ENCODE measurements at regions not wholly inside any gene's neighbourhood (a gene's known extent, or its start where the extent isn't known, plus 50 kb on each side); places are given as distances from the start of the nearest gene placed in this dataset.

GRCh38 chr13:70384156-70384555 is 275.9 kb upstream of the KLHL1 start:
- no peak for DNase-seq (ENCODE audit: low spot score)

- DNase-seq (ENCODE audit: low spot score), result no peak
Observed at GRCh38 chr13:70380809-70381208, 272.6 kb upstream of the KLHL1 start.

GRCh38 chr13:70375718-70376117 is 267.5 kb upstream of the KLHL1 start:
- DNase-seq (ENCODE audit: low spot score), result no peak

- no peak for DNase-seq (ENCODE audit: low spot score)
Observed at GRCh38 chr13:70370924-70371323, 262.7 kb upstream of the KLHL1 start.

- DNase-seq (ENCODE audit: low spot score), result no peak
Observed at GRCh38 chr13:70366720-70367119, 258.5 kb upstream of the KLHL1 start.

GRCh38 chr13:70363991-70364390 is 255.7 kb upstream of the KLHL1 start:
- DNase-seq (ENCODE audit: low spot score), result no peak

DNA sequence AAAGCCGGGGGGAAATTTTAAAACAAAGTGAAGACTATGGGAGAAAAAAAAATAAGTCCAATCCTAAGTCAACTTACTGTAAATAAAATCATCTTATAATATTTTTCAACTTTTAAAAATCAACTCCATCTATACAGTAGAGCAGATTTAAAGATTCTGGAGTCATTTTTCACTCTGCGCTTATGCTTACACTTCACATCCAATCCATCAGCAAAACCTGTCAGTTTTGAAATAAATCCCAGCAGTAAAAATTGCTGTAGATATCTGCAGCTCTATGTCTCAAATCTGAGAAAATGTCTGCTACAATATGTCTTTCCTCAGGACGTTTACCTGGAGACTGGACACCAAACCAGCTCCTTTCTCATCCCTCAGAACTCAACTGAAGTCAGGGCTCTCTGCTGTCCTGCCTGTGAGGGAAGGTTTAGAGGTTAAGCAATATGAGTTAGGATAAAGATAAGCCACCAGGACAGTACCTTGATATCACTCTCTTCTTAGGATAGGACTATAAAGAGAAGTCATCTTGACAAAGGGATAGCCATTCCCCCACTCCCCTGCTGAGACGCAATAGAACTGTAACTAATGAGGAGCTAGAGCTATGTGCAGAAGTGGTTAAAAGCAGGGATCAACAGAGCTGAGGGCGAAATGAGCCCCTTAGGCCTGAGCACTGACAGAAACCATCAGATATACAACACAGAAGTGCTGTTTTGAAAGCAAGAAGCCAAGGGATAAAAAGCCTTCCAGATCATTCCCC is 254.7 kb upstream of the KLHL1 start:
- no peak for DNase-seq (ENCODE audit: low spot score)

DNA sequence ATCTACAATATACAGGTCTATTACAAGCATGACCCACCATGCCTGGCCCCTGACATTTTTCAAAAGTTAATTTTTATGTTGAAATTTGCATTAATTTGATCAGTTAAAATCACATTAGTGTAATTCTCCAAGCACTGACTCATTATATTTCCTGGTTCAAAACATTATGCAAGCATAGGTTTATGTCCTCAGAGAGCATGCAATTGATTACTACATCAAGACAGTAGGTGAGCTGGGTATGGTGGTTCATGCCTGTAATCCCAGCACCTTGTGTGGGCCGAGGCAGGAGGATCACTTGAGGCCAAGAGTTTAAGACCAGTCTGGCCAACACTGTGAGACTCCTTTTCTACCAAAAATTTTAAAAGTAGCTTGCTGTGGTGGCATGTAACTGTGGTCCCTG is 248.8 kb upstream of the KLHL1 start:
- DNase-seq (ENCODE audit: low spot score), result no peak

DNA sequence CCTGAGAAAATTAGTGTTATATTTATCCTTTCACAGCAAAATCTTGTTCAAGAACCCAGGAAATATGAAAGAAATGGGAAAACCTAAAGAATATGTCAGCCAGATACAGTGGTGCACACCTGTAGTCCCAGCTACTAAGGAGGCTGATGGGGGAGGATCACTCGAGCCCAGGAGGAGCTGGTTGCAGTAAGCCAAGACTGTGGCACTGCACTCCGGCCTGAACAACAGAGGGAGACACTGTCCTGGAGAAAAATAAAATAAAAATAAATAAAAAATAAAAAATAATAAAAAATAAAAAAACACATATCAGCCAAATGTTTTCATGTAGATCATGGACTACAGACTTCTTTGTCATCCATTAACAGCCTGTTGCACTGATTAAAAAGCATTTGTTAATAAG is 244.8 kb upstream of the KLHL1 start:
- no peak for DNase-seq (ENCODE audit: low spot score)

GRCh38 chr13:70347947-70348620 is 239.8 kb upstream of the KLHL1 start:
- DNase-seq (ENCODE audit: low spot score), result no peak

DNA sequence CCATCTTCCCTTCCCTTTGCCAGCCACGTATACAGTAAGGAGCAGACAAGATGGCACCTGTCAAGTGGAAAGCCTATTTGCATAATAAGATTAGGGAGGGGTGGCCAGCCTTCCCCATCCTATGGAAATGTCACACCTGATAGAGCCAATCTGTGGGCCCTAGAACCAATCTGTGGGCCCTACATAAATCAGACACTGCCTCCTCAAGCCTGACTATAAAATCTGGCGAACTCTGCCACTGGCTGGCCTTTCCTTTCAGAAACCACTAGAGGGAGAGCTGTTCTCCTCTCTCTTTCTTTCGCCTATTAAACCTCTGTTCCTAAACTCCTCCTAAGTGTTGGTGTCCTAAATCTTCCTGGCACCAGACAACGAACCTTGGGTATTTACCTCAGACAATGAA is 231.5 kb upstream of the KLHL1 start:
- DNase-seq (ENCODE audit: low spot score), result peak; percentile 48

- DNase-seq (ENCODE audit: low spot score), result no peak
Observed at GRCh38 chr13:70338609-70339008, 230.4 kb upstream of the KLHL1 start.

- DNase-seq (ENCODE audit: low spot score), result no peak
Observed at GRCh38 chr13:70336866-70337265, 228.6 kb upstream of the KLHL1 start.

- no peak for DNase-seq (ENCODE audit: low spot score)
Observed at GRCh38 chr13:70333752-70334151, 225.5 kb upstream of the KLHL1 start.

DNA sequence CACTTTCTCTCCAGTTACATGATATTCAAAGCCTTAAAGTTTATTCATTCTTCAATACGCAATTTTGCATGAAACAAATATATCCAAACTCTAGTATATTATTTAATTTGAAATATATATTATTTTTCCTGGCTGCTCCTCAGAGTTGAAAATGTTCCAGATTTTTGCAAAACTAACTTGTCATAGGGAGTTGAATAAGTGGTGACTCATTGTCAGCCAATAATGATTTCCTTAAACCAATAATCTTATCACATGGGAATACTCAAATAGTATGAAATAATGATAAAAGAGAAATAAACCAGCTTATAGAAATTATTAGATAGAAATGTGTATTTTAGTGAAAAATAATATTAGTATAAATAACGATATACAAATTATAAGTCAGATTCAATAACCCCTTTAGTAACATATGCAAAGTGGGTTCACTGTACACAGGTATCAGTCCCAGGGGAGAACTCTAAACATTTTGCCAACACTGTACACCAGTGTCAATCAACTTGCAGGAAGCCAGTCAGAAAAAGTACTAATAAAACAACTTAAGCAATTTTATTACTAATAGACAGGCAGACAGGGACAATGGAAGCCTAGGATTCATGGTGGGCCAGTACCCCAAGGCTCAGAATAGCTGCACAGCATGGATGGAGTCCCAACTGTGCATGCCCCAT is 222.6 kb upstream of the KLHL1 start:
- no peak for DNase-seq (ENCODE audit: low spot score)

GRCh38 chr13:70324519-70324918 is 216.3 kb upstream of the KLHL1 start:
- no peak for DNase-seq (ENCODE audit: low spot score)

GRCh38 chr13:70311191-70311590 is 202.9 kb upstream of the KLHL1 start:
- DNase-seq (ENCODE audit: low spot score), result no peak

- DNase-seq (ENCODE audit: low spot score), result no peak
Observed at GRCh38 chr13:70310396-70311119, 202.3 kb upstream of the KLHL1 start.

DNA sequence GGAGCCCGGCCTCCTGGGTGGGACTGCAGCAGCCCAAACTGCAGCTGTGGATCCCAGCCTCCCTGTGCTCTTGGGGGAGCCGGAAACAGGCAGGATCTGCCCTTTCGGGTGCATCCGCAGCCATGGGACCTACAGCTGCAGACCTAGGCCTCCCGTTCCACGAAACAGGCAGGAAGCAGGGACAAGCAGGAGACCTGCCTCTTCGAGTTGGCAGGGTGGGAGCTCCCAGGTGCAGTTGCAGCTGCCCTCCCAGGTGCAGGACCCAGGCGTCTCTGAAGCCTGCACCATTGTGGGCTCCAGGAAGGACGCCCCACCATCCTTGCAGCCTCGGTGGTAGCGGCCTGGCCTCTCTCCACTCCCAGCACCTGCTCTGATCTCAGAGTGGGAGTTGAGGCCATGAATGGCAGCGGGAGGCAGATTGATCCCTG is 189.0 kb upstream of the KLHL1 start:
- no peak for DNase-seq (ENCODE audit: low spot score)

GRCh38 chr13:70284371-70284770 is 176.1 kb upstream of the KLHL1 start:
- no peak for DNase-seq (ENCODE audit: low spot score)

DNA sequence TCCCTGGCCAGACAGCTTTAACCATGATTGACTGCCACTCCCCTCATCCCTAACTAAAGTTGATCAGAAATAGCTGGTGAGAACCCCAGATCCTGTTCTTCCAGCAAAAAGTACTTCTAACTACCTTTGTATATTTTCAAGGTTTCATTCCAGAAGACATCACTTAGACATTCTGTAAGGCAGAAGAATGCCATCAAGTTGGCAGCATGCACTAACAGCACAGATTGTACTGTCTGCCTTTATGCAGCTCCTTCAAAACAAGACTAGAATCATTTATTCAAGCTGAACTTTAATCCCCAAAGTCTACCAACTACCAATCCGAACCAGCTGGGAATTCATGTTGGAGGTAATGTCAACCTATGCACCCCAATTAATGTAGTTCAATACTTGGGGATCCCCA is 167.6 kb upstream of the KLHL1 start:
- no peak for DNase-seq (ENCODE audit: low spot score)

- DNase-seq (ENCODE audit: low spot score), result no peak
Observed at GRCh38 chr13:70255406-70255991, 147.2 kb upstream of the KLHL1 start.
